SH-SY5Y (cell line): ENCODE measurements at regions not wholly inside any gene's neighbourhood (a gene's known extent, or its start where the extent isn't known, plus 50 kb on each side); places are given as distances from the start of the nearest gene placed in this dataset.

ENCODE experiments used
- GATA2 ChIP-seq: IDR thresholded peaks from 2 replicates; pipeline ENCODE4 v1.6.1; 2011; ENCODE audit warnings: mild to moderate bottlenecking, low read depth, low read length
- GATA3 ChIP-seq: IDR thresholded peaks from 2 replicates; pipeline ENCODE4 v1.6.1; 2011; ENCODE audit warnings: low read depth, mild to moderate bottlenecking, low read length, moderate library complexity

GRCh38 chr4:96676754-96677435 lies 837.0 kb downstream of the PDHA2 start:
- TF ChIP-seq GATA3: no peak
- TF ChIP-seq GATA2: no peak
